BE2C (cell line): ENCODE measurements at regions not wholly inside any gene's neighbourhood (a gene's known extent, or its start where the extent isn't known, plus 50 kb on each side); places are given as distances from the start of the nearest gene placed in this dataset.
A peak's percentile ranks its signal among the peaks of the same experiment; 100 is the strongest.

Experiments
- DNase-seq: peaks from one replicate; pipeline ENCODE4 v3.0.0-alpha.2; 2020
- H3K27me3 ChIP-seq: fragments of 250-450 bp; sonication (Bioruptor Pico); 2 replicates; pipeline ENCODE4 v1.5.1; 2020; ENCODE audit warnings: mild to moderate bottlenecking
- H3K36me3 ChIP-seq: fragments of 250-450 bp; sonication (Bioruptor Pico); 2 replicates; pipeline ENCODE4 v1.5.1; 2020; ENCODE audit warnings: mild to moderate bottlenecking
- H3K4me1 ChIP-seq: fragments of 250-450 bp; sonication (Bioruptor Pico); 2 replicates; pipeline ENCODE4 v1.5.1; 2020
- H3K4me3 ChIP-seq: 2 replicates; pipeline ENCODE4 v1.5.1; 2011; ENCODE audit warnings: low read depth, low read length
- H3K9me3 ChIP-seq: fragments of 250-450 bp; sonication (Bioruptor Pico); 2 replicates; pipeline ENCODE4 v1.5.1; 2020
- TF ChIP-seq, protein P1 (sequence below): IDR thresholded peaks from 2 replicates; pipeline ENCODE4 v1.5.1; 2012; ENCODE audit warnings: mild to moderate bottlenecking, low read depth, low read length

DNA sequence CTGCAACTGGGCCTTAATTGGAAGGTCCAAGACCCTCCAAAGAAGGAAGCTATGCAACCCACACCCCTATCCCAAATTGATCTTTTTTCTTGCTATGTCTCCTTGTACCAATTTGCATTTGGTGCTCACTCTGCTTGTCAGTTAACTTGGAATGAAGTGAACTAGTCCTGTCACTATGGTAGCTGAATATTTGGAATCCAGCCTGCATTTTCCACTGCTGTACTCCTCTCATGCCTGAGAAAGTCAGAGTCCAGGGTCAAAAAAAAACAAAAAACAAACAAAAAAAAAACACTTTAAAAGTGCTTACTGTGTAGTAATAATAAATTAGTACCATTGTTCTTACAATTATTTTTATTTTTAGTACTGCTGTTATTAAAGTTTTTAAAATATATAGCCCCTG is 462.8 kb upstream of the SLC8A1 start:
- no peak for DNase-seq
- TF ChIP-seq, protein P1, sequence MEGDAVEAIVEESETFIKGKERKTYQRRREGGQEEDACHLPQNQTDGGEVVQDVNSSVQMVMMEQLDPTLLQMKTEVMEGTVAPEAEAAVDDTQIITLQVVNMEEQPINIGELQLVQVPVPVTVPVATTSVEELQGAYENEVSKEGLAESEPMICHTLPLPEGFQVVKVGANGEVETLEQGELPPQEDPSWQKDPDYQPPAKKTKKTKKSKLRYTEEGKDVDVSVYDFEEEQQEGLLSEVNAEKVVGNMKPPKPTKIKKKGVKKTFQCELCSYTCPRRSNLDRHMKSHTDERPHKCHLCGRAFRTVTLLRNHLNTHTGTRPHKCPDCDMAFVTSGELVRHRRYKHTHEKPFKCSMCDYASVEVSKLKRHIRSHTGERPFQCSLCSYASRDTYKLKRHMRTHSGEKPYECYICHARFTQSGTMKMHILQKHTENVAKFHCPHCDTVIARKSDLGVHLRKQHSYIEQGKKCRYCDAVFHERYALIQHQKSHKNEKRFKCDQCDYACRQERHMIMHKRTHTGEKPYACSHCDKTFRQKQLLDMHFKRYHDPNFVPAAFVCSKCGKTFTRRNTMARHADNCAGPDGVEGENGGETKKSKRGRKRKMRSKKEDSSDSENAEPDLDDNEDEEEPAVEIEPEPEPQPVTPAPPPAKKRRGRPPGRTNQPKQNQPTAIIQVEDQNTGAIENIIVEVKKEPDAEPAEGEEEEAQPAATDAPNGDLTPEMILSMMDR: no peak
- no peaks in the 10 kb centered on the region for H3K4me1 ChIP-seq
- no peaks in the 10 kb centered on the region for H3K27me3 ChIP-seq
- H3K9me3 ChIP-seq: no peaks in the 10 kb centered on the region
- H3K36me3 ChIP-seq: no peaks in the 10 kb centered on the region
- no peak overlapping the region for H3K4me3 ChIP-seq

DNA sequence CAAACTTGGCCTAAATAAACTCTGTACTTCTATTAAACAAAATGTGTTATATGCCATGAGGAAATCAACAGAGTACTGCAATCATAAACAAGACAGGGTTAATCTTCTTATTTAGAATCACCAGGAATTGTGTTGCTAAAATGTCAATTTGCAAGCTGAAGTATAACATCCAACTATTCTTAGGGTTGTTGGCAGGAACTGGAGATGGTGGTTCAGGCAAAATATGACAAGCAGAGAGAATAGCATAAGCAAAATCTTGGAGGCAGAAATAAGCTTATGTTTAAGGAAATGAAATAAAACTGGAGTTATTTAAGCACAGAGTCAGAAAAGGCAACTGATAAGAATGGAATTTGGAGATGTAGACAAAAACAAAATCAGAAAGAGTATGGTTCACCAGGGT is 463.8 kb upstream of the SLC8A1 start:
- Histone ChIP-seq H3K27me3 (no peaks in the 10 kb centered on the region), H3K4me3 (no peak overlapping the region), H3K36me3 (no peaks in the 10 kb centered on the region), H3K9me3 (no peaks in the 10 kb centered on the region), H3K4me1 (no peaks in the 10 kb centered on the region)
- TF ChIP-seq, protein P1: no peak
- DNase-seq: no peak

DNA sequence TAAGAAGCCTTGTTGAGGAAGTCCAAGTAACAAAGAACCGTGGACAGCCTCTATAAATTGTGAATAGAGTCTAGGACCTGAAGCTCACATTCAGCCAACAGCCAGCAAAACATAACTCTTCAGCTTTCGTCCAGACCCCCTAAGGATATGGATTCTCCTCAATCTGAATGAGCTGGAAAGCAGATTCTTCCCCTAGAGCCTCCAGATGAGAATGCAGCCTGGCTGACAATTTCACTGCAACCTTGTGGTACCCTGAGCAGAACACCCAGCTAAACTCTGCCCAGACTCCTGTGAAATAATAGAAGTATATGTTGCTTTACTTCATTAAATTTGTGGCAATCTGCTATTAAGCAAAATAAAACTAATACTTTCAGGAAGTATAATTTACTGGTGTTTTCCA is 483.5 kb upstream of the SLC8A1 start:
- H3K36me3 ChIP-seq: no peaks in the 10 kb centered on the region
- H3K9me3 ChIP-seq: no peaks in the 10 kb centered on the region
- H3K4me1 ChIP-seq: no peaks in the 10 kb centered on the region
- TF ChIP-seq, protein P1: peak; percentile 29
- H3K4me3 ChIP-seq: no peak overlapping the region
- no peaks in the 10 kb centered on the region for H3K27me3 ChIP-seq
- DNase-seq: peak; percentile 7

DNA sequence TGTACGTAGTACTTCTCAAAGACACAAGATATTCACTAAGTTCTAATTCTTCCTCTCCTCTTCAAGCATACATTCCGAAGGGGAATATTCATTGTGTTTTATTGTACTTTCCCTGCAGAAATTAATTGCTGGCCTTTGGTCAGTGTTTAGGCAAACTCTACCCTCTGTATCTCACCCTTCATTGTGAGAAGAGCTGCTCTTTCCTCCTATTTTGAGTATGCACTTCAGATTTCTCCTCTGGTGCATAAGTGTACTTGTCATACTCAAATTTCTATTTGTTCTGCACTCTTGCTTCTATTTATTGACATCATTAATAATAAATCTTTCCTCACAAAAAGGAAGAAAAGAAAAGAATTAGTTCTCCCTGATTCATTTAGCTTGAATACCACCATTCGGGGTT is 485.4 kb upstream of the SLC8A1 start:
- H3K36me3 ChIP-seq: no peaks in the 10 kb centered on the region
- TF ChIP-seq, protein P1: no peak
- no peaks in the 10 kb centered on the region for H3K4me1 ChIP-seq
- H3K4me3 ChIP-seq: no peak overlapping the region
- no peaks in the 10 kb centered on the region for H3K27me3 ChIP-seq
- no peaks in the 10 kb centered on the region for H3K9me3 ChIP-seq
- DNase-seq: no peak

DNA sequence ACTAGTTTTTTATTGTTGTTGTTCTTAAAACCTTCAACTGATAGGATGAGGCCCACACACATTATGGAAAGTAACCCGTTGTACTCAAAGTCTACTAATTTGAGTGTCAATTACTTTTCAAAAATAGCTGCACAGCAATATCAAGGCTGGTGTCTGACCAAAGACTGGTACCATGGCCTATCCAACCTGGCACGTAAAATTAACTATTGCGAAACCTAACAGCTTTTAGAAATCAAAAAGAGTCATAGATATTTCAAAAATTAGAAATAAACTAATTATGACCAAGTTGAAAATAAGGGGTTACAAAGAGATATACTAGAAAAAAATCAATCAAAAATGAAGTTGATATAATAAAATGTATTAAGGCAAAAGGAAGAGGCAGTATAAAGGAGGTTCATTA is 501.5 kb upstream of the SLC8A1 start:
- Histone ChIP-seq H3K36me3 (no peaks in the 10 kb centered on the region), H3K9me3 (no peaks in the 10 kb centered on the region), H3K4me3 (no peak overlapping the region), H3K4me1 (peaks cover 13% of the 10 kb centered on the region), H3K27me3 (no peaks in the 10 kb centered on the region)
- TF ChIP-seq, protein P1: no peak
- DNase-seq: no peak

DNA sequence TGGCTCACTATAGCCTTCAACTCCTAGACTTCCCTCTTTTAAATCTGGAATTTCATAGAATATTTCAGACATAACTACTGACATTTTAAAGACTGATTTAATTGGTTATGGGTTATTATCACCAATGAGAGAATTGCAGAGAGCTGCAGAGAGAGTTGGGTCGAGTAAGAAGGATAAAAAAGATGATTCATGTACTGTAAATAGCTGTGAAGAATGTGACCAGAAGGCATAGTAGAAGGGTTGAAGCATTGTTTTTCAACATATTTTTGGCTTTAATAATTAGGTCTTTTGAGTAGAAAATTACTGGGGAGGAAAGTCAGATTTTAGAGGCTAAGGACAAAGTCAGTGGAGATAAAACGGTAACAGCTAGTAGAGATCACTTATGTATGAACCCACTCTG is 503.2 kb upstream of the SLC8A1 start:
- DNase-seq: no peak
- no peak overlapping the region for H3K4me3 ChIP-seq
- no peaks in the 10 kb centered on the region for H3K27me3 ChIP-seq
- no peaks in the 10 kb centered on the region for H3K4me1 ChIP-seq
- TF ChIP-seq, protein P1: no peak
- H3K9me3 ChIP-seq: no peaks in the 10 kb centered on the region
- H3K36me3 ChIP-seq: no peaks in the 10 kb centered on the region
